ENCODE measurements at regions not wholly inside any gene's neighbourhood (a gene's known extent, or its start where the extent isn't known, plus 50 kb on each side); places are given as distances from the start of the nearest gene placed in this dataset.

GRCh38 chr22:27297125-27297524 lies 504.4 kb downstream of the MN1 start:
- TF ChIP-seq, protein P1, sequence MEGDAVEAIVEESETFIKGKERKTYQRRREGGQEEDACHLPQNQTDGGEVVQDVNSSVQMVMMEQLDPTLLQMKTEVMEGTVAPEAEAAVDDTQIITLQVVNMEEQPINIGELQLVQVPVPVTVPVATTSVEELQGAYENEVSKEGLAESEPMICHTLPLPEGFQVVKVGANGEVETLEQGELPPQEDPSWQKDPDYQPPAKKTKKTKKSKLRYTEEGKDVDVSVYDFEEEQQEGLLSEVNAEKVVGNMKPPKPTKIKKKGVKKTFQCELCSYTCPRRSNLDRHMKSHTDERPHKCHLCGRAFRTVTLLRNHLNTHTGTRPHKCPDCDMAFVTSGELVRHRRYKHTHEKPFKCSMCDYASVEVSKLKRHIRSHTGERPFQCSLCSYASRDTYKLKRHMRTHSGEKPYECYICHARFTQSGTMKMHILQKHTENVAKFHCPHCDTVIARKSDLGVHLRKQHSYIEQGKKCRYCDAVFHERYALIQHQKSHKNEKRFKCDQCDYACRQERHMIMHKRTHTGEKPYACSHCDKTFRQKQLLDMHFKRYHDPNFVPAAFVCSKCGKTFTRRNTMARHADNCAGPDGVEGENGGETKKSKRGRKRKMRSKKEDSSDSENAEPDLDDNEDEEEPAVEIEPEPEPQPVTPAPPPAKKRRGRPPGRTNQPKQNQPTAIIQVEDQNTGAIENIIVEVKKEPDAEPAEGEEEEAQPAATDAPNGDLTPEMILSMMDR (IDR thresholded peaks at IDR 0.05): no peak
- TF ChIP-seq POLR2A (IDR thresholded peaks at IDR 0.05): no peak
- Histone ChIP-seq H3K4me1 (no peaks in the 10 kb centered on the region), H3K27me3 (no peaks in the 10 kb centered on the region), H3K27ac (no peak overlapping the region), H3K9me3 (no peaks in the 10 kb centered on the region), H3K4me3 (no peak overlapping the region), H3K36me3 (no peaks in the 10 kb centered on the region)
- DNase-seq: no peak

DNA sequence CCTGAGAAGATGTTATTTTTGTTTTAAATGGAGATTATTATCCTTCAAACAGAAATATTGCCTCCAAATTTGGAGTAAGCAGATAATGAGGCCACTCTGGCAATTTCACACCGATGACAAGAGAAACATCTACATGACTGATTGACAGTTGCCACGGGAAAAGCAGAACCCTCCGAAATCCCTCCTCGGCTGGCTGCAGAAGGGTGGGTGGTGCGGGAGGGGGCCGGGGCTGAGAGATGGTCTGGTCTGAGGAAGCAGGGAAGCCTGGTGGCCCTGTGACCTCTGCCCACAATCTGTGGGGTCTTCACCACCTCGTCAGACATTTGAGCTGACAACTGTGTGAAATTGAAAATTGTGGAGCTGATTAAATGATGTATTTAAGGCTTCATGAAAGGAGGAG lies 503.2 kb downstream of the MN1 start:
- TF ChIP-seq POLR2A (IDR thresholded peaks at IDR 0.05): no peak
- TF ChIP-seq, protein P1 (IDR thresholded peaks at IDR 0.05): no peak
- Histone ChIP-seq H3K27me3 (no peaks in the 10 kb centered on the region), H3K9me3 (no peaks in the 10 kb centered on the region)

GRCh38 chr22:27298742-27299141 lies 502.8 kb downstream of the MN1 start:
- no peak overlapping the region for H3K4me3 ChIP-seq
- H3K36me3 ChIP-seq: no peaks in the 10 kb centered on the region
- no peaks in the 10 kb centered on the region for H3K4me1 ChIP-seq
- H3K27ac ChIP-seq: no peak overlapping the region
- DNase-seq: no peak
- H3K9me3 ChIP-seq: no peaks in the 10 kb centered on the region
- H3K27me3 ChIP-seq: no peaks in the 10 kb centered on the region
- TF ChIP-seq, protein P1 (IDR thresholded peaks at IDR 0.05): no peak
- TF ChIP-seq POLR2A (IDR thresholded peaks at IDR 0.05): no peak

More for the DNA sequence above, 503.2 kb downstream of the MN1 start:
- no peak for DNase-seq
- no peak overlapping the region for H3K27ac ChIP-seq
- no peaks in the 10 kb centered on the region for H3K36me3 ChIP-seq
- H3K4me3 ChIP-seq: no peak overlapping the region
- no peaks in the 10 kb centered on the region for H3K4me1 ChIP-seq

DNA sequence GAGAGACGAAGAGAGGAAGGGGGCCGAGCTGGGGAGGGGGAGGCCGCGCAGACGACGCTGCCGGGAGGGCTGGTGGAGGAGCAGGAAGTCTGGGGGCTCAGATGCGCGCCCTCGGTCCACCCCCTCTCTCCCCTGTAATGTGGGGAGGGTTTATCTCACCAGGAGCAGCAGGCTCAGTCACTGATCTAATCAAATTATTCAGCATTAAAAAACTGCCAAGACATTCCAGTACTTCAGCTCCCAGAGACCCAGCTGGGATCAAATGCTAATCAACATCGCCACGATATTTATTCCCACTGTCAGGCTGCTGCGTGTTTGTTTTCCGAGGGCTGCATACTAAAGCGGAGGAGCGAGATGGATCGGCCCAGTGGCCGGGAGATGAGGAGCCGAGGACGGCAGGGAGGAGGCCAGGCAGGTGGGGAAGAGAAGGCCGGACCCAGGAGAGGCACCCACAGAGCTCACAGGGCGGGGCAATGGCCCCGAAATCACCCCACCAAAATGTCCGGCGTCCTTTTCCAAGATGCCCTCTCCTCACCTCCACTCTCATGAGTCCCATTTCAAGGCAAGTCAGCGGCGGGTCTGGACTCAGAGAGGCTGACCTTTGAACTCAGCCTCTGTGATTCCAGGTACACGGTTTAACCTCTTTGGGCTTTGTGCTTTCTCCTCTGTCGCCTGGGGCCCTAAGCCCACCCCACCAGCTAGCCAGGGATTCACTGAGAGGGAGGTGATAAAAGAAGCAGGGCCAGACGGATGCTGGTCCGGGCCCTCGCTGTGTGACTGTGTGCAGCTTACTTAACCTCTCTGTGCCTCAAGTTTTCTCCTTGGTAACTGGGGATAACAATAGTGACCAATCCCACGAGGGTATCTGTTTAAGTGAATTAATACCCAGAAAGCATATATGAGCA lies 502.1 kb downstream of the MN1 start:
- Histone ChIP-seq H3K27me3 (no peaks in the 10 kb centered on the region), H3K4me1 (no peaks in the 10 kb centered on the region), H3K4me3 (no peak overlapping the region), H3K9me3 (no peaks in the 10 kb centered on the region), H3K36me3 (no peaks in the 10 kb centered on the region), H3K27ac (no peak overlapping the region)
- TF ChIP-seq, protein P1 (IDR thresholded peaks at IDR 0.05): no peak
- TF ChIP-seq POLR2A (IDR thresholded peaks at IDR 0.05): no peak
- DNase-seq: no peak

DNA sequence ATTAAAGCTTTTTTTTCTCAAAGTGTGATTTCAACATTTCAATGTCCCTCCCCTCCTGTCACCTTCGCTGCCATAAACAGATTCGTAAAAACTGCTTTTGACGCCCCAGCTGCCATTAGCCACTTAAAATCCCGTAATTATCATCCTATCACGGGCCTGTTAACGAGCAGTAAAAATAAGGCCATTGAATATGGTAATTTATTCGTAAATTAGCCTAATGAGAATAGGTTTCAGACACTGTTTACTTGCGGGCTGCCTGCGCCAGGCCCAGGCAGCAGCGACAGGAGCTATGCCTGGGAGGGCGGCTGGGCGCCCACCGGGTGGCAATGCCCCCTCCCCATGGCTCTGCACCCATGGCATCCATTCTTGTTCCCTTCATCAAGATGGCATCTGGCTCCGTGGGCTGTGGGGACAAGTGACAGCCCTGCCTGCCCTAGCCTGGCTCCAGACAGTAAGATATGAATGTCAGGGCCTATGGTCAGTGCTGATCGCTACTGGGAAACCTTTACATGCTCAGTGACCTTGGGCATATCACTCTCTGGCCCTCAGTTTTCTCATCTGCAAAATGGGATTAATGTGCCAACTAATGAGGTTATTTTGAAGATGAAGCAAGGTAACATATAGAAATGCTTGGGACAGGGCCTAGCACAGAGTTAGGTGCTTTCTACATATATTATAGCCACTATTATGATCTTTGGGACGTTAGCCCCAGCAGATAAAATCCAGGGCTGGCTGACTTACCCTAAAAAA lies 500.8 kb downstream of the MN1 start:
- DNase-seq: no peak
- no peaks in the 10 kb centered on the region for H3K36me3 ChIP-seq
- H3K4me3 ChIP-seq: no peak overlapping the region
- H3K4me1 ChIP-seq: no peaks in the 10 kb centered on the region
- TF ChIP-seq POLR2A (IDR thresholded peaks at IDR 0.05): no peak
- TF ChIP-seq, protein P1 (IDR thresholded peaks at IDR 0.05): no peak
- H3K9me3 ChIP-seq: no peaks in the 10 kb centered on the region
- H3K27ac ChIP-seq: no peak overlapping the region
- no peaks in the 10 kb centered on the region for H3K27me3 ChIP-seq

All from Peyer's patch (tissue), 4 donors.